IPS-18c (cell line): ENCODE measurements at regions not wholly inside any gene's neighbourhood (a gene's known extent, or its start where the extent isn't known, plus 50 kb on each side); places are given as distances from the start of the nearest gene placed in this dataset.

ENCODE experiments used
- H3K4me3 ChIP-seq: 2 replicates; pipeline ENCODE4 v1.7.0; 2013; ENCODE audit warnings: low read depth, mild to moderate bottlenecking, low read length, moderate library complexity; ENCODE audit not compliant: insufficient read depth
- H3K9me3 ChIP-seq: one replicate; pipeline ENCODE4 v1.6.1; 2013; ENCODE audit warnings: mild to moderate bottlenecking, low read length, moderate library complexity; ENCODE audit not compliant: control insufficient read depth, insufficient read depth

DNA sequence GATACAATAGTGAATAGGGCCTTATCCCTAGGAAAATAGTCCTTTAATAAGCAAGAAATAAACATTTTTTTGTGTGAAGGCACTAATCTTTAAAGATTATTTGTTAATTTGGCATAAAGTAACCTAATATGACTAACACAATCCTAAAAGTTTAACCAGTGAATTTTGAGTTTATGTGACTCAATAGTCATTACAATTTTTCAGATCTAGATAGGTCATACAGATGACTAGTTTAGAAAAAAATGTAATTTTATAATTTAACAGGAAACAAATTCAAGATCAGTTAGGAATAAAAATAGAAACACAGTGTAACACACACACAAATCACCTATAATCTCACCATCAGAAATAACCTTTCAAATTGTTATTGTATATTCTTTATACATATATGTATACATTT lies 620.7 kb upstream of the ALCAM start:
- H3K4me3 ChIP-seq, result no peak overlapping the region
- no peaks in the 10 kb centered on the region for H3K9me3 ChIP-seq

GRCh38 chr3:104750581-104750980 lies 616.1 kb upstream of the ALCAM start:
- H3K4me3 ChIP-seq, result no peak overlapping the region

GRCh38 chr3:104755791-104756190 lies 610.9 kb upstream of the ALCAM start:
- Histone ChIP-seq H3K4me3 (no peak overlapping the region), H3K9me3 (no peaks in the 10 kb centered on the region)

More at GRCh38 chr3:104750581-104750980, 616.1 kb upstream of the ALCAM start:
- no peaks in the 10 kb centered on the region for H3K9me3 ChIP-seq

GRCh38 chr3:104763007-104763406 lies 603.7 kb upstream of the ALCAM start:
- H3K9me3 ChIP-seq, result no peaks in the 10 kb centered on the region
- no peak overlapping the region for H3K4me3 ChIP-seq

DNA sequence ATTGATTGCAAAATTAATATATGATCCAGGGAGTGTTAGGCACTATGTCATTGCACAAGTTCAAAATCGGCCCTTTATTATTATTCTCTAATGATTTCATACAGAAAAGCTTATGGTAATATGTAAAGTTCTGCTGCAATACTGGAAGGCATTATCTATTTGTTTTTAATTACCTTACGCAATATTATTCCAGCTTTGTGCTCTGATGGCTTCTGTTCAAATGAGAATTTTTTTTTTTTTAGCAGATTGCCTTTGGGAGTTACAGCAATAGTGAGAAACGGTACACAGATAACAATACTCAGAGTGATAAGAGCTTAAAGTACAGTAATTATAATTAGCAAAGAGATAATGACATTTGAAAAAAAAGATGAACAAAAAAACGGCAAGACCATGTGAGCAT lies 602.2 kb upstream of the ALCAM start:
- H3K4me3 ChIP-seq, result no peak overlapping the region
- no peaks in the 10 kb centered on the region for H3K9me3 ChIP-seq

DNA sequence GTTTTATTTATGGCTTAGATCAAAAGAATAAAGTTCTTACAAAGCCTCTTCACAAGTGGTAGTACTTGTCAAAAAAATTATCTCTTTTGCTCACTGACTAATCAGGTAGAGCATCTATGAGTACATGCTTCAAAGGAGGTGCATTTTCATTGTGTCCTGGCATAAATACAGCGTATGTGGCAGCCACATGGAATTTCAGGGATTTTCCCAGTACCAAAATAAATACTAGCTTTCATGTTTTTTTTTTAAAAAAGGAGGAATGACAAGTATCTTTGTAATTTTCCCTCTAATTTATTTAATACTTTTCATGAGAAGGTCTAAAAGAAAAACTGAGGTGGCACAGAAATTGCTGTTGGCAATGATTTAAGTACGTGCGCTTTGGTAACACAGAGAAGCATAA lies 597.8 kb upstream of the ALCAM start:
- no peak overlapping the region for H3K4me3 ChIP-seq
- H3K9me3 ChIP-seq, result no peaks in the 10 kb centered on the region

DNA sequence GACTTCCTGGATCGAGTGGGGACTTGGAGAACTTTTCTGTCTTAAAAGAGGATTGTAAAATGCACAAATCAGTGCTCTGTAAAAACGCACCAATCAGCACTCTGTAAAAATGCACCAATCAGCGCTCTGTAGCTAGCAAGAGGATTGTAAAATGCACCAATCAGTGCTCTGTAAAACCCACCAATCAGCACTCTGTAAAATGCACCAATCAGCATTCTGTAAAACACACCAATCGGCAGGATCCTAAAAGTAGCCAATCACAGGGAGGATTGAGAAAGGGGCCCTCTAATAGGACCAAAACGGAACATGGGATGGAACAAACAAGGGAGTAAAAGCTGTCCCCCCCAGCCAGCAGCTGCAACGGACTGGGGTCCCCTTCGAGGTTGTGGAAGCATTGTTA lies 587.4 kb upstream of the ALCAM start:
- H3K4me3 ChIP-seq, result no peak overlapping the region
- H3K9me3 ChIP-seq, result no peaks in the 10 kb centered on the region

GRCh38 chr3:104781112-104781511 lies 585.6 kb upstream of the ALCAM start:
- H3K4me3 ChIP-seq, result no peak overlapping the region
- no peaks in the 10 kb centered on the region for H3K9me3 ChIP-seq

GRCh38 chr3:104785947-104786346 lies 580.8 kb upstream of the ALCAM start:
- Histone ChIP-seq H3K9me3 (no peaks in the 10 kb centered on the region), H3K4me3 (no peak overlapping the region)

GRCh38 chr3:104787306-104787705 lies 579.4 kb upstream of the ALCAM start:
- Histone ChIP-seq H3K9me3 (no peaks in the 10 kb centered on the region), H3K4me3 (no peak overlapping the region)

DNA sequence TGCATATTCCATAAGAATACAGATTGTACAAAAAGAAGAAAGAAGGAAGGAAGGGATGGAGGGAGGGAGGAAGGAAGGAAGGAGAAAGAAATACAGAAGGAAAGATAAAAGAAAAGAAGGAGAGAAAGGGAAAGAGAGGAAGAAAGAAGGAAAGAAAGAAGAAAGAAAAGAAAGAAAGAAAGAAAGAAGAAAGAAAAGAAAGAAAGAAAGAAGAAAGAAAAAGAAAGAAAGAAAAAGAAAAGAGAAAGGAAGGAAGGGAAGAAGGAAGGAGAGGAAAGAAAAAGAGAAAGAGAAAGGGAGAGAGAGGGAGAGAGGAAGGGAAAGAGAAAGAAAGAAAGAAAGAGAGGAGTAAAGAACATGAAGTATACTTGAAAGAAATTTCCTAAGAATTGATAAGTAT lies 577.9 kb upstream of the ALCAM start:
- H3K9me3 ChIP-seq, result no peaks in the 10 kb centered on the region
- H3K4me3 ChIP-seq, result no peak overlapping the region

DNA sequence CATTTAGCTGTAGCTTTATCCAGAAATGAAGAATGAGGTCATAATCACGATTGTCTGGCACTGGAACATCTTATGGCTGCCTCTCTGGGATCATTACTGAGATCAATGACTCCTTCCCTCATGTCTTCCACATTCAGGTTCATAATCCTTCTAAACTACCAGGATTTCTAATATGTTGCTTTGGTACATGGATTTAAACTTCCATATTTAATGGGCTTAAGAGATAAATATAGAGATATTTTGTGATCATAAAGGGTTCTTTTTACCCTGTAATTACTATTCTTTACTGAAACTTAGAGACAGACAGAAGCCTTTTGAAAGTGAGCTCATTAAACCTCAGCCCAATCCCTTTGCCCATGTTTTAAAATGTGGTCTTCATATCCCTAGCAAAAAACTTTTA lies 575.4 kb upstream of the ALCAM start:
- Histone ChIP-seq H3K4me3 (no peak overlapping the region), H3K9me3 (no peaks in the 10 kb centered on the region)

GRCh38 chr3:104796556-104796955 lies 570.2 kb upstream of the ALCAM start:
- H3K4me3 ChIP-seq, result no peak overlapping the region
- no peaks in the 10 kb centered on the region for H3K9me3 ChIP-seq

DNA sequence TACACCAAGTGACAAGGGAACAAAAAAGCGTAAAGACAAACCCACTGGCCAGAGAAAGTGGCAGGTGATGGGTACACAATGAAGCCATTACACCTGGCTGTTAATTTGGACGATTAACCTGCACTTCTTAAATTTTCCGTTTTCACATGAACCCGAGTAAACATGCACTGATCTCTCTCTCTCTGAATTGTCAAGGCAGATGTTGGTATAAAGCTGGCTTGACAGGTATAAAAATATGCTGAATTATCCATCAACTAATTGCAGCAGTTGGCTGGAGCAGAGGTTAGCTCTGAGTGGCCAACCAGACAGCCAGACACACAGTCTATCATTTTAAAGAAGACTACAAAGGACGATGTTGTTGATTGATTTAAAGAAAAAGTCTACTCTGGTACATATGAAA lies 561.7 kb upstream of the ALCAM start:
- Histone ChIP-seq H3K4me3 (no peak overlapping the region), H3K9me3 (no peaks in the 10 kb centered on the region)

DNA sequence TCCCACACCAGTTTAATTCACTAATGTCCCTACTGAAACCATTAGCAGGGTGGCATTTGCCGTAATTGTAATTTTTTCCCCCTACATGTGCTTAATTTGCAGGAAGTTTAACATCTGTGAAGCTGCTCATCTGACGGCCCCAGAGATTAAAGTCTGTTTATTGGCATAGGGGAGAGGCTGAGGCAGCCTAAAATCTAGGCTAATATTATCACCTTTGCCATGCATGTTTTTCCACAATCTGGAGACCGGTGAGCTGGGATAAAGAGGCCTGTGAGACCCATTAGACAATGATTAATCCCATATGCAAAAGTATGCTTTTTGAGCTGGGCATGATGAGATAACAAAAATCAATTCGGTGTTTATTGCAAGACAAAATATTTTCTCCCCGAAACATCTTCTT lies 561.2 kb upstream of the ALCAM start:
- H3K9me3 ChIP-seq, result no peaks in the 10 kb centered on the region
- no peak overlapping the region for H3K4me3 ChIP-seq

DNA sequence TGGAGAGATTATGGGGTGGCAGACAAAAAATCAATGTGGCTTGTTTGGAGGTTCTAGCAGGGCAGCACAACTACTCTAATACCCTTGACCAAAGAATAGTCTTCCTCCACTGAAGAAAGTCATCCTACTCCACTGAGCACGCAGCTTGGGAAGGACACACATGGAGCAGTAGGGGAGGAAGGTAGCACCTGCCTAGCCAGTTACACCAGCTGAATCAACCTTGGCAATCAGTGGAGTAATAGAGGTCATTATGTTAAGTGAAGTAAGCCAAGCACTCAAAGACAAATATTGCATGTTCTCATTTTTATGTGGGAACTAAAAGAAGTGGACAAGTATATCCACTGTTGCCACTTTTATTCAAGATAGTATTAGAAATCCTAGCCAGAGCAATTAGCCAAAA lies 555.8 kb upstream of the ALCAM start:
- Histone ChIP-seq H3K9me3 (no peaks in the 10 kb centered on the region), H3K4me3 (no peak overlapping the region)

DNA sequence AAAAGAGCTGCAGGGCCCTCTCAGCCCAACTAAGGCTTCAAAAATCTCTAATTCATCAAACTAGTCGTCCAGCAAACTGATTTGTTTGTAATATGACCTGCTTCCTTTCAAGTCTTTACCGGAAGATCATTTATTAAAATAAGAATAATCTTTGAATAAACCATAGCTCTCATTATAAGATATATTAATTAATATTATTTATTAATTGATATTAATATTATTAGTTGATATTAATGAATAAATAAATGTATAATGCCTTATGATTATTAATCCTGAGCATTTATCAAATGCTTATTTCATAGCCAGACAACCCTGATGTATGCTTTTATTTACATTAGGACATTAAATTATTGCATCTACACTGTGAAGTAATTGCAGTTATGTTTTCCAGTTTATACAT lies 550.7 kb upstream of the ALCAM start:
- peaks cover 5% of the 10 kb centered on the region for H3K9me3 ChIP-seq
- no peak overlapping the region for H3K4me3 ChIP-seq

GRCh38 chr3:104816716-104817115 lies 550.0 kb upstream of the ALCAM start:
- H3K9me3 ChIP-seq, result peaks cover 9% of the 10 kb centered on the region

GRCh38 chr3:104819333-104819732 lies 547.4 kb upstream of the ALCAM start:
- Histone ChIP-seq H3K4me3 (no peak overlapping the region), H3K9me3 (peaks cover 12% of the 10 kb centered on the region)

More at GRCh38 chr3:104816716-104817115, 550.0 kb upstream of the ALCAM start:
- H3K4me3 ChIP-seq, result no peak overlapping the region

GRCh38 chr3:104820959-104821358 lies 545.8 kb upstream of the ALCAM start:
- Histone ChIP-seq H3K9me3 (peaks cover 12% of the 10 kb centered on the region), H3K4me3 (no peak overlapping the region)
